ENCODE measurements at regions not wholly inside any gene's neighbourhood (a gene's known extent, or its start where the extent isn't known, plus 50 kb on each side); places are given as distances from the start of the nearest gene placed in this dataset.

GRCh38 chr10:131844529-131845084, 56.2 kb upstream of the PPP2R2D start:
- no peak overlapping the region for H3K4me3 Mint-ChIP-seq
- intact Hi-C loops (cut with DNase I, micrococcal nuclease), result no loop called here
- Histone ChIP-seq H3K27me3 (ENCODE audit: control insufficient read depth in 1 of 2, insufficient read depth in 2 of 2, low read length in 2 of 2) (no peaks in the 10 kb centered on the region), H3K36me3 (ENCODE audit: insufficient read depth, low read length) (no peaks in the 10 kb centered on the region), H3K27ac (ENCODE audit: low read depth in 1 of 2, low read length in 2 of 2) (no peak overlapping the region), H3K4me3 (ENCODE audit: low read length) (no peak overlapping the region), H3K4me1 (ENCODE audit: insufficient read depth, low read length) (no peaks in the 10 kb centered on the region), H3K9me3 (ENCODE audit: control insufficient read depth in 1 of 2, insufficient read depth in 1 of 2, low read length in 2 of 2) (peaks cover 0 to 18% of the 10 kb centered on the region in 2 experiments)
- no peaks in the 10 kb centered on the region for H3K9me3 Mint-ChIP-seq
- H3K36me3 Mint-ChIP-seq (ENCODE audit: low read depth), result no peaks in the 10 kb centered on the region
- H3K4me1 Mint-ChIP-seq (ENCODE audit: low read depth), result no peaks in the 10 kb centered on the region
- peaks cover 4% of the 10 kb centered on the region for H3K27me3 Mint-ChIP-seq
- ChIA-PET CTCF (no interaction called here), POLR2A (no interaction called here)
- no peak for ATAC-seq (ENCODE audit: poor library complexity)
- TF ChIP-seq, protein P1, sequence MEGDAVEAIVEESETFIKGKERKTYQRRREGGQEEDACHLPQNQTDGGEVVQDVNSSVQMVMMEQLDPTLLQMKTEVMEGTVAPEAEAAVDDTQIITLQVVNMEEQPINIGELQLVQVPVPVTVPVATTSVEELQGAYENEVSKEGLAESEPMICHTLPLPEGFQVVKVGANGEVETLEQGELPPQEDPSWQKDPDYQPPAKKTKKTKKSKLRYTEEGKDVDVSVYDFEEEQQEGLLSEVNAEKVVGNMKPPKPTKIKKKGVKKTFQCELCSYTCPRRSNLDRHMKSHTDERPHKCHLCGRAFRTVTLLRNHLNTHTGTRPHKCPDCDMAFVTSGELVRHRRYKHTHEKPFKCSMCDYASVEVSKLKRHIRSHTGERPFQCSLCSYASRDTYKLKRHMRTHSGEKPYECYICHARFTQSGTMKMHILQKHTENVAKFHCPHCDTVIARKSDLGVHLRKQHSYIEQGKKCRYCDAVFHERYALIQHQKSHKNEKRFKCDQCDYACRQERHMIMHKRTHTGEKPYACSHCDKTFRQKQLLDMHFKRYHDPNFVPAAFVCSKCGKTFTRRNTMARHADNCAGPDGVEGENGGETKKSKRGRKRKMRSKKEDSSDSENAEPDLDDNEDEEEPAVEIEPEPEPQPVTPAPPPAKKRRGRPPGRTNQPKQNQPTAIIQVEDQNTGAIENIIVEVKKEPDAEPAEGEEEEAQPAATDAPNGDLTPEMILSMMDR (IDR thresholded peaks at IDR 0.05), result no peak
- H3K27ac Mint-ChIP-seq, result no peak overlapping the region
- no peak for DNase-seq

GRCh38 chr10:131845505-131846239, 55.1 kb upstream of the PPP2R2D start:
- Mint-ChIP-seq H3K4me1 (ENCODE audit: low read depth) (no peaks in the 10 kb centered on the region), H3K36me3 (ENCODE audit: low read depth) (no peaks in the 10 kb centered on the region), H3K9me3 (no peaks in the 10 kb centered on the region), H3K27me3 (peaks cover 4% of the 10 kb centered on the region), H3K27ac (no peak overlapping the region), H3K4me3 (no peak overlapping the region)
- Histone ChIP-seq H3K4me1 (ENCODE audit: insufficient read depth, low read length) (no peaks in the 10 kb centered on the region), H3K27ac (ENCODE audit: low read depth in 1 of 2, low read length in 2 of 2) (no peak overlapping the region), H3K27me3 (ENCODE audit: control insufficient read depth in 1 of 2, insufficient read depth in 2 of 2, low read length in 2 of 2) (no peaks in the 10 kb centered on the region), H3K9me3 (ENCODE audit: control insufficient read depth in 1 of 2, insufficient read depth in 1 of 2, low read length in 2 of 2) (peaks cover 0 to 22% of the 10 kb centered on the region in 2 experiments), H3K36me3 (ENCODE audit: insufficient read depth, low read length) (no peaks in the 10 kb centered on the region), H3K4me3 (ENCODE audit: low read length) (no peak overlapping the region)
- intact Hi-C loops (cut with DNase I, micrococcal nuclease), result no loop called here
- TF ChIP-seq, protein P1 (IDR thresholded peaks at IDR 0.05), result no peak
- ChIA-PET CTCF (no interaction called here), POLR2A (no interaction called here)
- no peak for ATAC-seq (ENCODE audit: poor library complexity)
- peak in 1 of 14 experiments; percentile 5 for DNase-seq

- H3K4me3 Mint-ChIP-seq, result no peak overlapping the region
- CTCF ChIA-PET, result no interaction called here
- H3K27me3 ChIP-seq (ENCODE audit: control insufficient read depth in 1 of 2, insufficient read depth in 2 of 2, low read length in 2 of 2), result no peaks in the 10 kb centered on the region
- H3K4me1 Mint-ChIP-seq (ENCODE audit: low read depth), result no peaks in the 10 kb centered on the region
- H3K9me3 Mint-ChIP-seq, result no peaks in the 10 kb centered on the region
- H3K27ac Mint-ChIP-seq, result no peak overlapping the region
- intact Hi-C loops (cut with DNase I, micrococcal nuclease), result no loop called here
- TF ChIP-seq, protein P1 (IDR thresholded peaks at IDR 0.05), result no peak
- no peaks in the 10 kb centered on the region for H3K36me3 ChIP-seq (ENCODE audit: insufficient read depth, low read length)
- no peaks in the 10 kb centered on the region for H3K36me3 Mint-ChIP-seq (ENCODE audit: low read depth)
- no peak overlapping the region for H3K4me3 ChIP-seq (ENCODE audit: low read length)
- H3K9me3 ChIP-seq (ENCODE audit: control insufficient read depth in 1 of 2, insufficient read depth in 1 of 2, low read length in 2 of 2), result peaks cover 0 to 27% of the 10 kb centered on the region in 2 experiments
- DNase-seq (no peak), ATAC-seq (ENCODE audit: poor library complexity) (no peak)
- no peak overlapping the region for H3K27ac ChIP-seq (ENCODE audit: low read depth in 1 of 2, low read length in 2 of 2)
- POLR2A ChIA-PET, result no interaction called here
- H3K4me1 ChIP-seq (ENCODE audit: insufficient read depth, low read length), result no peaks in the 10 kb centered on the region
- peaks cover 4% of the 10 kb centered on the region for H3K27me3 Mint-ChIP-seq
Measured at GRCh38 chr10:131846240-131847101, 54.3 kb upstream of the PPP2R2D start.
